Body of pancreas (tissue), 4 donors: ENCODE measurements at regions not wholly inside any gene's neighbourhood (a gene's known extent, or its start where the extent isn't known, plus 50 kb on each side); places are given as distances from the start of the nearest gene placed in this dataset.
A peak's percentile ranks its signal among the peaks of the same experiment; 100 is the strongest.

Source experiments
- ATAC-seq: fragments of 150-250 bp; one replicate; pipeline ENCODE4 v1.9.1; 2016
- DNase-seq, 4 donors: peaks; one replicate each; pipeline ENCODE4 v3.0.0-alpha.2; 2019
- H3K27ac ChIP-seq, 4 donors: fragments of 200-600 bp; sonication (generic); 1 replicate in 3 of 4; 2 replicates in 1 of 4; pipeline versions ENCODE4 v1.5.1 to v1.6.1; 2016 to 2019; ENCODE audit warnings: mild to moderate bottlenecking in 1 of 4, mixed read lengths in 1 of 4, moderate library complexity in 1 of 4
- H3K27me3 ChIP-seq, 2 donors: fragments of 200-600 bp; sonication (generic); one replicate each; pipeline ENCODE4 v1.6.0; 2016; ENCODE audit warnings: mild to moderate bottlenecking in 1 of 2
- H3K36me3 ChIP-seq, 2 donors: fragments of 200-600 bp; sonication (generic); replicated peaks in 1 of 2; 2 replicates each; pipeline ENCODE4 v1.5.1; 2016; ENCODE audit warnings: low read depth in 2 of 2; ENCODE audit not compliant: insufficient read depth in 1 of 2
- H3K4me1 ChIP-seq: fragments of 200-600 bp; sonication (generic); one replicate; pipeline ENCODE4 v1.6.0; 2016
- H3K4me3 ChIP-seq, 2 donors: fragments of 200-600 bp; sonication (generic); 1 replicate in 1 of 2; 2 replicates in 1 of 2; pipeline ENCODE4 v1.5.1; 2016 to 2019
- H3K9me3 ChIP-seq, 3 donors: fragments of 200-600 bp; sonication (generic); 1 replicate in 2 of 3; 2 replicates in 1 of 3; pipeline ENCODE4 v1.5.1; 2016
- POLR2A ChIP-seq, 3 donors: fragments of 450-650 bp; IDR thresholded peaks; one replicate each; pipeline ENCODE4 v1.6.1; 2016; ENCODE audit warnings: antibody characterized with exemption in 3 of 3, mild to moderate bottlenecking in 2 of 3
- WGBS, 2 donors: methylation state at CpG; one replicate each; pipeline ENCODE4 v1.1.5; 2017; 5-methylcytosine and 5-hydroxymethylcytosine counted together
- intact Hi-C: fragments of 100-400 bp; cut with DNase I; formaldehyde crosslinking; loops from one replicate; pipeline ENCODE4 v1.15.1; 2023
- TF ChIP-seq, protein P1 (sequence below), 7 experiments: fragments of 450-650 bp in 4 of 7; fragments of 200-600 bp in 3 of 7; sonication (generic) in 3 of 7; IDR thresholded peaks; one replicate each; pipeline ENCODE4 v1.5.1; 2016 to 2019; ENCODE audit warnings: antibody characterized with exemption in 7 of 7

DNA sequence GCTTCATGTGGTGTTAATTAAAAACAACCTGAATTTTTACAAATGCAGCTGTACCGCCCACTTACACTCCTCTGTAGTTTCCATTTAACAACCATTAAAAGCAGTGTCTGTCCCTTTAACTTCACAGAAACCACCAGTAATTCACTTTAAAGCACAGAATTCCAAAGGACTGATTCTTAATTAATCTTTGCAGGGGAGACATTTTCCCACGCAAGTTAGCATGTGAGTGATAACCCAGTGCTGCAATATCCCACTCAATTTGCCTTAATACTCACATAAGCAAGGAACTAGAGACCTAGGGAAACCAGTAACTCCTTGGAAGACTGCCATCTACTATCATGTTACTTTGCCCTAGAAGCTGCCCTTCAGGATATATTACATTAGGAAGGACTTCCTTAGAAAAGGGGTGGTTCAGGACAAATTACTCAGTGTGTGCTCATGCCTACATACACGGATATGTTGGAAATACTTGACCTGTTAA is 102.3 kb downstream of the OSR1 start:
- H3K27me3 ChIP-seq: no peaks in the 10 kb centered on the region
- no peak for DNase-seq
- no peaks in the 10 kb centered on the region for H3K9me3 ChIP-seq
- no peaks in the 10 kb centered on the region for H3K36me3 ChIP-seq
- peaks cover 10% of the 10 kb centered on the region for H3K4me1 ChIP-seq
- H3K27ac ChIP-seq: no peak overlapping the region
- intact Hi-C loops: no loop called here
- ATAC-seq: peak; percentile 27
- H3K4me3 ChIP-seq: no peak overlapping the region
- TF ChIP-seq POLR2A (IDR thresholded peaks at IDR 0.05): no peak
- TF ChIP-seq, protein P1, sequence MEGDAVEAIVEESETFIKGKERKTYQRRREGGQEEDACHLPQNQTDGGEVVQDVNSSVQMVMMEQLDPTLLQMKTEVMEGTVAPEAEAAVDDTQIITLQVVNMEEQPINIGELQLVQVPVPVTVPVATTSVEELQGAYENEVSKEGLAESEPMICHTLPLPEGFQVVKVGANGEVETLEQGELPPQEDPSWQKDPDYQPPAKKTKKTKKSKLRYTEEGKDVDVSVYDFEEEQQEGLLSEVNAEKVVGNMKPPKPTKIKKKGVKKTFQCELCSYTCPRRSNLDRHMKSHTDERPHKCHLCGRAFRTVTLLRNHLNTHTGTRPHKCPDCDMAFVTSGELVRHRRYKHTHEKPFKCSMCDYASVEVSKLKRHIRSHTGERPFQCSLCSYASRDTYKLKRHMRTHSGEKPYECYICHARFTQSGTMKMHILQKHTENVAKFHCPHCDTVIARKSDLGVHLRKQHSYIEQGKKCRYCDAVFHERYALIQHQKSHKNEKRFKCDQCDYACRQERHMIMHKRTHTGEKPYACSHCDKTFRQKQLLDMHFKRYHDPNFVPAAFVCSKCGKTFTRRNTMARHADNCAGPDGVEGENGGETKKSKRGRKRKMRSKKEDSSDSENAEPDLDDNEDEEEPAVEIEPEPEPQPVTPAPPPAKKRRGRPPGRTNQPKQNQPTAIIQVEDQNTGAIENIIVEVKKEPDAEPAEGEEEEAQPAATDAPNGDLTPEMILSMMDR (IDR thresholded peaks at IDR 0.05): no peak
- 59 to 62% methylated on average over 3 of the region's 3 CpGs for WGBS, 2 donors

DNA sequence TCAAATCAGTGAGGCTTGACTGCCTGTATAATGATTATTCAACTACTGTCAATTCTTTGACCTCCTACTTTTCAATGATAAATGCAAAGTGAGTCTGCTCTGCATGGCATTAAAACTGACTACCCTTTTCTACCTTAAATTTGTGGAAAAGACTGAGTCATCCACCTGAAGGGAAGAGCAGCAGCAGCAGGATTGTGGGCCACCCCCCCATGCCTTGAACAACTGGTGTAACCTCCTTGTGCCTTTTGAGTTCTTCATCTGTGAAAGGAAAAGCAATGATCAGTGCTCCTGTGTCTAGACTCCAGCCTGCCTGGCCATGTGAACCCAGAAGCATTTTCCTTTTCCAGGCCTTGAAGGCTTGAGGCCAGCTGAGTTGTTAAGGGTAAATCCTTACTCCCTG is 102.9 kb downstream of the OSR1 start:
- Histone ChIP-seq H3K4me1 (peaks cover 10% of the 10 kb centered on the region), H3K27ac (no peak overlapping the region), H3K9me3 (no peaks in the 10 kb centered on the region), H3K4me3 (no peak overlapping the region), H3K36me3 (no peaks in the 10 kb centered on the region), H3K27me3 (no peaks in the 10 kb centered on the region)
- ATAC-seq (no peak), DNase-seq (no peak)
- TF ChIP-seq, protein P1 (IDR thresholded peaks at IDR 0.05): no peak
- intact Hi-C loops: no loop called here

DNA sequence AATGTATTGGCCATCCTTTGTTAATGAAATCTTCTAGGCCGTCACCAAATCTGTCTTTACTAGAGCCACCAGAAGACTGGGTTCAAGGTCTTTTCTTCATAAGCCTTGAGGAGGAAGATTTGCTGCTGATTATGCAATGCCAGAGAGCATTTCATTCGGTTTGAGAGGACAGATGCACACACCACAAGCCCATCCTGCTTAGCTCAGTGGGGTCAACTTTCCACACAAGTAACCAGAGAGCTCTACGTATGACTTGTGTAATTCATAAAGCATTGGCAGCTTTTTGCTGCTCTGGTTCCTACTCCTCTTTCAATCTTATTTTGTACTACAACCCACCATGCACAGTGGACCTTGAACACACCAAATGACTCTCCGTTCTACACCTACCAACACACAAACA is 106.9 kb downstream of the OSR1 start:
- no peak overlapping the region for H3K27ac ChIP-seq

DNA sequence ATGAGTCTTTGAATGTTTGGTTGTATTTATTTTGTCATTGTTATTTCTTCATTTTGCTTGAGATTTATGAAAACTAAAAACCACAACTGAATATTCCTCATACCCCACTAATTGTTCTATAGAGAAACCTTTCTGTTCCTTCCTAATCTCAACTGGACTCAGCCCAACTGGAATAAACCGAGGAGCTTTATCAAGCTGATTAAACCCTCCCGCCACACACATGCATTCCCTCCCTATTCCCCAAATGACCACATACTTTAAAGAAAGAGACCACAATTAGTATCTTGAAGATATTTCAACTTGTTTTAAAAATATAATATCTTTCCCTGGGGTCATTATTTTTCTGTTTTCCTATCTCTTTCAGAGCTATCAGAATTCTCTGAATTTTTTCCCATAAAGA is 107.5 kb downstream of the OSR1 start:
- TF ChIP-seq POLR2A (IDR thresholded peaks at IDR 0.05): no peak
- TF ChIP-seq, protein P1 (IDR thresholded peaks at IDR 0.05): no peak
- Histone ChIP-seq H3K4me3 (no peak overlapping the region), H3K27ac (no peak overlapping the region), H3K4me1 (peaks cover 4% of the 10 kb centered on the region), H3K27me3 (no peaks in the 10 kb centered on the region), H3K36me3 (no peaks in the 10 kb centered on the region), H3K9me3 (no peaks in the 10 kb centered on the region)
- ATAC-seq (no peak), DNase-seq (no peak)
- 14 to 21% methylated on average over 2 of the region's 2 CpGs for WGBS, 2 donors
- intact Hi-C loops: no loop called here

More for the DNA sequence above, 106.9 kb downstream of the OSR1 start:
- WGBS, 2 donors: 64 to 69% methylated on average over 4 of the region's 4 CpGs
- H3K4me3 ChIP-seq: no peak overlapping the region
- no peak for DNase-seq
- peaks cover 10% of the 10 kb centered on the region for H3K4me1 ChIP-seq
- no peaks in the 10 kb centered on the region for H3K36me3 ChIP-seq
- no peaks in the 10 kb centered on the region for H3K27me3 ChIP-seq
- no peaks in the 10 kb centered on the region for H3K9me3 ChIP-seq
- TF ChIP-seq, protein P1 (IDR thresholded peaks at IDR 0.05): no peak
- TF ChIP-seq POLR2A (IDR thresholded peaks at IDR 0.05): no peak
- intact Hi-C loops: no loop called here
- no peak for ATAC-seq

DNA sequence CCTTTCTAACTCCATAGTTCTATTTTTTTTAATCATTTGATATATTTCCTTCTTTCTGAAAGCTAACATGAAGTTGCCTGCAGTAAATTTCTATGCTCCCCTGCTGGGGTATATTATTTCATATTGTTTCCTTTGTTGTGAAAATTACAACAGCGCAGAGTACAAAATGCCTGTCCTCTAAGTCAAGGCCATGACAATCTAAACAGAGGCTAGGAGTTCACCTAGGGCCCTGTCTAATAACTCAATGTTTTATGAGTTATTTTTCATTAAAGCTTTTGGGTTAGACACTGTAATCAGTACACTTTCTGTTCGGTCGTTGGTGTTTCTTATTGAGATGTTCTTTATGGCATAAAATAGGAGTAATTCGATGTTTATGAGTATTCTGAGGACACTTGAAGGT is 111.2 kb downstream of the OSR1 start:
- H3K27ac ChIP-seq: no peak overlapping the region
- H3K36me3 ChIP-seq: no peaks in the 10 kb centered on the region
- no peak for ATAC-seq
- no peaks in the 10 kb centered on the region for H3K4me1 ChIP-seq
- intact Hi-C loops: no loop called here
- DNase-seq: no peak
- H3K9me3 ChIP-seq: no peaks in the 10 kb centered on the region
- 65 to 69% methylated on average over 4 of the region's 4 CpGs for WGBS, 2 donors
- H3K4me3 ChIP-seq: no peak overlapping the region
- TF ChIP-seq POLR2A (IDR thresholded peaks at IDR 0.05): no peak
- TF ChIP-seq, protein P1 (IDR thresholded peaks at IDR 0.05): no peak
- no peaks in the 10 kb centered on the region for H3K27me3 ChIP-seq
